ENCODE measurements at regions not wholly inside any gene's neighbourhood (a gene's known extent, or its start where the extent isn't known, plus 50 kb on each side); places are given as distances from the start of the nearest gene placed in this dataset.

- TF ChIP-seq, protein P1, sequence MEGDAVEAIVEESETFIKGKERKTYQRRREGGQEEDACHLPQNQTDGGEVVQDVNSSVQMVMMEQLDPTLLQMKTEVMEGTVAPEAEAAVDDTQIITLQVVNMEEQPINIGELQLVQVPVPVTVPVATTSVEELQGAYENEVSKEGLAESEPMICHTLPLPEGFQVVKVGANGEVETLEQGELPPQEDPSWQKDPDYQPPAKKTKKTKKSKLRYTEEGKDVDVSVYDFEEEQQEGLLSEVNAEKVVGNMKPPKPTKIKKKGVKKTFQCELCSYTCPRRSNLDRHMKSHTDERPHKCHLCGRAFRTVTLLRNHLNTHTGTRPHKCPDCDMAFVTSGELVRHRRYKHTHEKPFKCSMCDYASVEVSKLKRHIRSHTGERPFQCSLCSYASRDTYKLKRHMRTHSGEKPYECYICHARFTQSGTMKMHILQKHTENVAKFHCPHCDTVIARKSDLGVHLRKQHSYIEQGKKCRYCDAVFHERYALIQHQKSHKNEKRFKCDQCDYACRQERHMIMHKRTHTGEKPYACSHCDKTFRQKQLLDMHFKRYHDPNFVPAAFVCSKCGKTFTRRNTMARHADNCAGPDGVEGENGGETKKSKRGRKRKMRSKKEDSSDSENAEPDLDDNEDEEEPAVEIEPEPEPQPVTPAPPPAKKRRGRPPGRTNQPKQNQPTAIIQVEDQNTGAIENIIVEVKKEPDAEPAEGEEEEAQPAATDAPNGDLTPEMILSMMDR (conservative IDR thresholded peaks at IDR 0.05) = no peak
- TF ChIP-seq ZFX (IDR thresholded peaks at IDR 0.05) = no peak
Observed at GRCh38 chr1:114224196-114224907, 70.7 kb upstream of the SYT6 start.

All from C4-2B (cell line).